Neural cell (in vitro differentiated cells): ENCODE measurements at regions not wholly inside any gene's neighbourhood (a gene's known extent, or its start where the extent isn't known, plus 50 kb on each side); places are given as distances from the start of the nearest gene placed in this dataset.

ENCODE experiments used
- H2AFZ ChIP-seq: fragments of 200-600, 300-800 bp; sonication (generic), shearing (Covaris generic); 2 replicates; pipeline ENCODE4 v1.6.0; 2014; ENCODE audit warnings: low read depth, mild to moderate bottlenecking, antibody characterized with exemption, low read length, moderate library complexity
- H3F3A ChIP-seq: fragments of 200-600 bp; shearing (Covaris generic); 2 replicates; pipeline ENCODE4 v1.6.1; 2016; ENCODE audit warnings: mild to moderate bottlenecking, moderate library complexity, mixed read lengths, antibody characterized with exemption, low read length; ENCODE audit not compliant: insufficient read depth, poor library complexity, severe bottlenecking
- H3K27ac ChIP-seq: fragments of 200-600, 300-800 bp; sonication (generic), shearing (Covaris generic); 2 replicates; pipeline ENCODE4 v1.5.1; 2014; ENCODE audit warnings: mild to moderate bottlenecking, low read length, moderate library complexity
- H3K27me3 ChIP-seq: fragments of 300-800, 200-600 bp; sonication (generic), shearing (Covaris generic); 2 replicates; pipeline ENCODE4 v1.6.0; 2014; ENCODE audit warnings: mild to moderate bottlenecking, low read depth, low read length, moderate library complexity; ENCODE audit not compliant: insufficient read depth
- H3K36me3 ChIP-seq: fragments of 300-800, 200-600 bp; sonication (generic), shearing (Covaris generic); 2 replicates; pipeline ENCODE4 v1.5.1; 2014; ENCODE audit warnings: mild to moderate bottlenecking, antibody characterized with exemption, low read length, moderate library complexity; ENCODE audit not compliant: insufficient read depth
- H3K4me2 ChIP-seq: fragments of 300-800, 200-600 bp; sonication (generic), shearing (Covaris generic); 2 replicates; pipeline ENCODE4 v1.6.0; 2014; ENCODE audit warnings: mild to moderate bottlenecking, low read length
- H3K4me3 ChIP-seq: fragments of 300-800, 200-600 bp; sonication (generic), shearing (Covaris generic); 2 replicates; pipeline ENCODE4 v1.5.1; 2014; ENCODE audit warnings: mild to moderate bottlenecking, low read length, moderate library complexity
- H3K79me2 ChIP-seq: fragments of 200-600 bp; shearing (Covaris generic); replicated peaks from 2 replicates; pipeline ENCODE4 v1.6.0; 2014; ENCODE audit warnings: mild to moderate bottlenecking, low read length, moderate library complexity; ENCODE audit not compliant: insufficient read depth
- H3K9ac ChIP-seq: fragments of 300-800, 200-600 bp; sonication (generic), shearing (Covaris generic); 2 replicates; pipeline ENCODE4 v1.6.1; 2016; ENCODE audit warnings: mild to moderate bottlenecking, low read length, mixed read lengths
- H3K9me2 ChIP-seq: fragments of 200-600 bp; shearing (Covaris generic); 2 replicates; pipeline ENCODE4 v1.6.1; 2016; ENCODE audit warnings: mild to moderate bottlenecking, low read length, mixed read lengths; ENCODE audit not compliant: insufficient read depth
- H3K9me3 ChIP-seq: fragments of 200-600, 300-800 bp; sonication (generic), shearing (Covaris generic); 2 replicates; pipeline ENCODE4 v1.6.1; 2016; ENCODE audit warnings: mild to moderate bottlenecking, mixed run types, low read length, moderate library complexity, mixed read lengths
- H4K20me1 ChIP-seq: fragments of 200-600 bp; shearing (Covaris generic); 2 replicates; pipeline ENCODE4 v1.6.1; 2016; ENCODE audit warnings: mild to moderate bottlenecking, mixed run types; ENCODE audit not compliant: insufficient read depth
- EP300 ChIP-seq: fragments of 450-650 bp; conservative IDR thresholded peaks from 2 replicates; pipeline ENCODE4 v1.6.1; 2014; ENCODE audit warnings: antibody characterized with exemption, mild to moderate bottlenecking, moderate library complexity; ENCODE audit not compliant: poor library complexity, severe bottlenecking
- EZH2 ChIP-seq: fragments of 200-600, 300-800 bp; shearing (Covaris generic), sonication (generic); IDR thresholded peaks from 2 replicates; pipeline ENCODE4 v1.6.1; 2014; ENCODE audit warnings: antibody characterized with exemption, low read length, borderline replicate concordance, mild to moderate bottlenecking; ENCODE audit not compliant: insufficient read depth, poor library complexity, severe bottlenecking
- MXI1 ChIP-seq: fragments of 450-650 bp; conservative IDR thresholded peaks from 2 replicates; pipeline ENCODE4 v1.6.1; 2014; ENCODE audit warnings: antibody characterized with exemption, mild to moderate bottlenecking; ENCODE audit not compliant: poor library complexity, severe bottlenecking
- POLR2AphosphoS5 ChIP-seq: IDR thresholded peaks from 2 replicates; pipeline ENCODE4 v1.6.1; 2012
- RAD21 ChIP-seq: fragments of 450-650 bp; conservative IDR thresholded peaks from 2 replicates; pipeline ENCODE4 v1.6.1; 2014; ENCODE audit warnings: antibody characterized with exemption, mild to moderate bottlenecking, moderate library complexity
- SMC3 ChIP-seq: fragments of 450-650 bp; conservative IDR thresholded peaks from 2 replicates; pipeline ENCODE4 v1.6.1; 2014; ENCODE audit warnings: antibody characterized with exemption, mild to moderate bottlenecking, moderate library complexity; ENCODE audit not compliant: poor library complexity
- TAF1 ChIP-seq: IDR thresholded peaks from 2 replicates; pipeline ENCODE4 v1.6.1; 2012; ENCODE audit warnings: low read depth
- TF ChIP-seq, protein P1 (sequence below): fragments of 450-650 bp; IDR thresholded peaks from 2 replicates; pipeline ENCODE4 v1.5.1; 2014; ENCODE audit warnings: antibody characterized with exemption, mild to moderate bottlenecking, moderate library complexity; ENCODE audit not compliant: poor library complexity, severe bottlenecking
- TF ChIP-seq, protein P2 (sequence below): IDR thresholded peaks from 2 replicates; pipeline ENCODE4 v1.6.1; 2012; ENCODE audit warnings: borderline replicate concordance

- no peak overlapping the region for H3K9ac ChIP-seq
- TF ChIP-seq MXI1 (no peak), TAF1 (no peak), POLR2AphosphoS5 (no peak), SMC3 (no peak), EZH2 (no peak), EP300 (no peak), RAD21 (no peak)
- TF ChIP-seq, protein P1, sequence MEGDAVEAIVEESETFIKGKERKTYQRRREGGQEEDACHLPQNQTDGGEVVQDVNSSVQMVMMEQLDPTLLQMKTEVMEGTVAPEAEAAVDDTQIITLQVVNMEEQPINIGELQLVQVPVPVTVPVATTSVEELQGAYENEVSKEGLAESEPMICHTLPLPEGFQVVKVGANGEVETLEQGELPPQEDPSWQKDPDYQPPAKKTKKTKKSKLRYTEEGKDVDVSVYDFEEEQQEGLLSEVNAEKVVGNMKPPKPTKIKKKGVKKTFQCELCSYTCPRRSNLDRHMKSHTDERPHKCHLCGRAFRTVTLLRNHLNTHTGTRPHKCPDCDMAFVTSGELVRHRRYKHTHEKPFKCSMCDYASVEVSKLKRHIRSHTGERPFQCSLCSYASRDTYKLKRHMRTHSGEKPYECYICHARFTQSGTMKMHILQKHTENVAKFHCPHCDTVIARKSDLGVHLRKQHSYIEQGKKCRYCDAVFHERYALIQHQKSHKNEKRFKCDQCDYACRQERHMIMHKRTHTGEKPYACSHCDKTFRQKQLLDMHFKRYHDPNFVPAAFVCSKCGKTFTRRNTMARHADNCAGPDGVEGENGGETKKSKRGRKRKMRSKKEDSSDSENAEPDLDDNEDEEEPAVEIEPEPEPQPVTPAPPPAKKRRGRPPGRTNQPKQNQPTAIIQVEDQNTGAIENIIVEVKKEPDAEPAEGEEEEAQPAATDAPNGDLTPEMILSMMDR = no peak
- TF ChIP-seq, protein P2, sequence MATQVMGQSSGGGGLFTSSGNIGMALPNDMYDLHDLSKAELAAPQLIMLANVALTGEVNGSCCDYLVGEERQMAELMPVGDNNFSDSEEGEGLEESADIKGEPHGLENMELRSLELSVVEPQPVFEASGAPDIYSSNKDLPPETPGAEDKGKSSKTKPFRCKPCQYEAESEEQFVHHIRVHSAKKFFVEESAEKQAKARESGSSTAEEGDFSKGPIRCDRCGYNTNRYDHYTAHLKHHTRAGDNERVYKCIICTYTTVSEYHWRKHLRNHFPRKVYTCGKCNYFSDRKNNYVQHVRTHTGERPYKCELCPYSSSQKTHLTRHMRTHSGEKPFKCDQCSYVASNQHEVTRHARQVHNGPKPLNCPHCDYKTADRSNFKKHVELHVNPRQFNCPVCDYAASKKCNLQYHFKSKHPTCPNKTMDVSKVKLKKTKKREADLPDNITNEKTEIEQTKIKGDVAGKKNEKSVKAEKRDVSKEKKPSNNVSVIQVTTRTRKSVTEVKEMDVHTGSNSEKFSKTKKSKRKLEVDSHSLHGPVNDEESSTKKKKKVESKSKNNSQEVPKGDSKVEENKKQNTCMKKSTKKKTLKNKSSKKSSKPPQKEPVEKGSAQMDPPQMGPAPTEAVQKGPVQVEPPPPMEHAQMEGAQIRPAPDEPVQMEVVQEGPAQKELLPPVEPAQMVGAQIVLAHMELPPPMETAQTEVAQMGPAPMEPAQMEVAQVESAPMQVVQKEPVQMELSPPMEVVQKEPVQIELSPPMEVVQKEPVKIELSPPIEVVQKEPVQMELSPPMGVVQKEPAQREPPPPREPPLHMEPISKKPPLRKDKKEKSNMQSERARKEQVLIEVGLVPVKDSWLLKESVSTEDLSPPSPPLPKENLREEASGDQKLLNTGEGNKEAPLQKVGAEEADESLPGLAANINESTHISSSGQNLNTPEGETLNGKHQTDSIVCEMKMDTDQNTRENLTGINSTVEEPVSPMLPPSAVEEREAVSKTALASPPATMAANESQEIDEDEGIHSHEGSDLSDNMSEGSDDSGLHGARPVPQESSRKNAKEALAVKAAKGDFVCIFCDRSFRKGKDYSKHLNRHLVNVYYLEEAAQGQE = no peak
- no peaks in the 10 kb centered on the region for H3K9me2 ChIP-seq
- no peaks in the 10 kb centered on the region for H3K27me3 ChIP-seq
- H3K27ac ChIP-seq = no peak overlapping the region
- no peaks in the 10 kb centered on the region for H4K20me1 ChIP-seq
- H3K9me3 ChIP-seq = no peaks in the 10 kb centered on the region
- H3K36me3 ChIP-seq = no peaks in the 10 kb centered on the region
- H3K79me2 ChIP-seq = no peaks in the 10 kb centered on the region
- H3K4me3 ChIP-seq = no peak overlapping the region
- no peak overlapping the region for H3K4me2 ChIP-seq
- H2AFZ ChIP-seq = no peak overlapping the region
- no peaks in the 10 kb centered on the region for H3F3A ChIP-seq
Observed at GRCh38 chr4:121239951-121240350, 75.8 kb upstream of the TNIP3 start.

DNA sequence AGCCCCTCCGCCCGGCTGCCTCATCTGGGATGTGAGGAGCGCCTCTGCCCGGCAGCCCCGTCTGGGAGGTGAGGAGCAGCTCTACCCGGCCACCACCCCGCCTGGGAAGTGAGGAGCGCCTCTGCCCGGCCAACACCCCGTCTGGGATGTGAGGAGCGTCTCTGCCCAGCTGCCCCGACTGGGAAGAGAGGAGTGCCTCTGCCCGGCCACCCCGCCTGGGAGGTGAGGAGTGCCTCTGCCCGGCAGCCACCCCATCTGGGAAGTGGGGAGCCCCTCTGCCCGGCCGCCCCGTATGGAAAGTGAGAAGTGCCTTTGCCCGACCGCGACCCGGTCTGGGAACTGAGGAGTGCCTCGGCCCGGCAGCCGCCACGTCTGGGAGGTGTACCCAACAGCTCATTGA is 74.3 kb upstream of the TNIP3 start:
- H3K79me2 ChIP-seq = no peaks in the 10 kb centered on the region
- no peaks in the 10 kb centered on the region for H3K27me3 ChIP-seq
- no peaks in the 10 kb centered on the region for H3K9me2 ChIP-seq
- no peaks in the 10 kb centered on the region for H3K9me3 ChIP-seq
- no peak overlapping the region for H2AFZ ChIP-seq
- H3K36me3 ChIP-seq = no peaks in the 10 kb centered on the region
- H3K4me2 ChIP-seq = no peak overlapping the region
- H3K9ac ChIP-seq = no peak overlapping the region
- no peak overlapping the region for H3K4me3 ChIP-seq
- H4K20me1 ChIP-seq = no peaks in the 10 kb centered on the region
- TF ChIP-seq SMC3 = no peak
- TF ChIP-seq, protein P1 = no peak
- TF ChIP-seq, protein P2 = no peak
- TF ChIP-seq TAF1 = no peak
- TF ChIP-seq POLR2AphosphoS5 = no peak
- no peak for TF ChIP-seq EP300
- no peak for TF ChIP-seq RAD21
- no peak for TF ChIP-seq MXI1
- no peak for TF ChIP-seq EZH2
- H3F3A ChIP-seq = no peaks in the 10 kb centered on the region
- H3K27ac ChIP-seq = no peak overlapping the region
